GM18499 (cell line): ENCODE measurements at regions not wholly inside any gene's neighbourhood (a gene's known extent, or its start where the extent isn't known, plus 50 kb on each side); places are given as distances from the start of the nearest gene placed in this dataset.
"Not testable (repeated sequence)": the region's sequence is repeated elsewhere in the genome, so short reads cannot be mapped to it uniquely, and the experiment has no call there.

ENCODE experiments used
- ATAC-seq: cut with Tn5 transposase; IDR thresholded peaks from one replicate; pipeline ENCODE4 v1.9.1; 2021; ENCODE audit warnings: moderate number of reproducible peaks; ENCODE audit not compliant: insufficient read depth, unreplicated experiment

GRCh38 chr14:30409508-30410015 lies 149.4 kb upstream of the G2E3 start:
- ATAC-seq, result not testable (repeated sequence)

- no peak for ATAC-seq
Observed at GRCh38 chr14:30410986-30411385, 148.0 kb upstream of the G2E3 start.

GRCh38 chr14:30413184-30413583 lies 145.8 kb upstream of the G2E3 start:
- ATAC-seq, result not testable (repeated sequence)

DNA sequence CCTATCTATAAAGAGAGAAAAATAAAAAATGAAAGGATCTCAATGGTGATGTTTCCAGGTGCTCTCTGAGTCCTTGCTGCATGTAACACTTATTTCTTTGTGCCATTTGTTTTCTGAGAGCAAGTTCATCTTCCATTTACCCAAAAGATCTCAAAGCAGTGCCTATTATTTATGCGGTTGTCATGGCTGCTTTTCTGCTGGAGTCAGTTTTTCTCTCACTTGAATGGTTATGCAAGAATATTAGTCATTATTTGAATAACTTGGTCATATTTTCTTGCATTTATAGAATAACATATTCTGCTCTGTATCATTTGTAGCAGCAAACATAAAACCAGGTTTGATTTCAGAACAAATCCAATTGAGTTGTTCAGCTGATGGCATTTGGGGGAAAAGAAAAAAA lies 141.8 kb upstream of the G2E3 start:
- ATAC-seq, result no peak

- ATAC-seq, result no peak
Observed at GRCh38 chr14:30417999-30418398, 141.0 kb upstream of the G2E3 start.

- ATAC-seq, result no peak
Observed at GRCh38 chr14:30419037-30419436, 139.9 kb upstream of the G2E3 start.

GRCh38 chr14:30420515-30420914 lies 138.4 kb upstream of the G2E3 start:
- no peak for ATAC-seq

GRCh38 chr14:30426463-30426862 lies 132.5 kb upstream of the G2E3 start:
- no peak for ATAC-seq

- no peak for ATAC-seq
Observed at GRCh38 chr14:30427401-30427800, 131.6 kb upstream of the G2E3 start.

DNA sequence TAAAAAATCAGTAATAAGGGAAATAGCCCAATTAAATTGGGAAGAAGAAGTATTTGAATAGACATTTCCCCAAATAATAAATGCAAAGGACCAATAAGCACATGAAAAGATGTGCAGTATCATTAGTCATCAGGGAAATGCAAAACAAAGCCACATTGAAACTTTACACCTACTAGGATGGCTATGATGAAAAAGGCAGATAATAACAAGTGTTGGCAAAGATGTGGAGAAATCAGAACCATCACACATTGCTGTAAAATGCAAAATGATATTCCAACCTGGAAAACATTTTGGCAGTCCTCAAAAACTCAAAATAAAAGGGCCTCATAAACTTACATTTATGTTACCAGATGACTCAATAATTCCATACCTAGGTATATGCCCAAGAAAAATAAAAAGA lies 131.1 kb upstream of the G2E3 start:
- no peak for ATAC-seq

DNA sequence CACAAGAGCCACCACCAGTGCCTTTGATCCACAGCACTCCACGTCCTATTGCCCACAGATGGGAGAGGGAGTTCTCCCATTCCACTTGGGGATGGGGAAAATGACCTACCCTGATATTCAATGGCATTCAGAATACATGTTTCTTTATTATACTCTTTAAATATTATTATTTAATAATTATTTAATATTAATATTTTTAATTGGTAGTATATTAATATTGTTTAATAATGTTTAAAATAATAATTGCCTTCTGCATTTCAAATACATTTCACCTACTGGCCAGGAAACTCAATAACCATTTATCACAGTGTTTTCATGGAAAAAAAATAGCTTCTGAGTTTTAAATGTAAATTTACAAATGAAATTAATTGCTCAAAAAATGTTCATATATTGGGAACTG lies 127.4 kb upstream of the G2E3 start:
- ATAC-seq, result no peak

GRCh38 chr14:30440961-30441360 lies 118.0 kb upstream of the G2E3 start:
- ATAC-seq, result no peak

- ATAC-seq, result no peak
Observed at GRCh38 chr14:30443368-30444007, 115.5 kb upstream of the G2E3 start.

GRCh38 chr14:30444451-30444850 lies 114.5 kb upstream of the G2E3 start:
- no peak for ATAC-seq

GRCh38 chr14:30445011-30445793 lies 113.8 kb upstream of the G2E3 start:
- no peak for ATAC-seq

- no peak for ATAC-seq
Observed at GRCh38 chr14:30445852-30446251, 113.1 kb upstream of the G2E3 start.

GRCh38 chr14:30450631-30451545 lies 108.1 kb upstream of the G2E3 start:
- no peak for ATAC-seq

- ATAC-seq, result no peak
Observed at GRCh38 chr14:30456296-30456695, 102.7 kb upstream of the G2E3 start.

DNA sequence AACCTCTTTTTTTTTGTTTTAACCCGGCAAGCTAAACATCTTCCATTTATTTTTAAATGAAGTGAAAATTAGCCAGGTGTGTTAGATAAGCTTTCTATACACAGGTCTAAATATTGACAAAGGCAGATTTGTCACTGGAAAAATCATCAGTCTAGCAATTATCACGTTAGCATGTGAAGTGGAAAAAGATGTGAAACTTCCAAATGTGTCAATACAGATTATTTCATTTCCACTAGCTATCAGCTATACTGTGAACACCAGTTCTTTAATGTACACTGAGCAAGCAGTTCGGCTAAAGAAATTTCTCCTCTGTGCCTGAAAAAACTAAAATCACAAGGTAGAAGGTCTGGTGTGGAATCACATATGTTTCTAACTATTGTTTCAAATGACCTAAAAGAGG lies 96.6 kb upstream of the G2E3 start:
- ATAC-seq, result no peak

DNA sequence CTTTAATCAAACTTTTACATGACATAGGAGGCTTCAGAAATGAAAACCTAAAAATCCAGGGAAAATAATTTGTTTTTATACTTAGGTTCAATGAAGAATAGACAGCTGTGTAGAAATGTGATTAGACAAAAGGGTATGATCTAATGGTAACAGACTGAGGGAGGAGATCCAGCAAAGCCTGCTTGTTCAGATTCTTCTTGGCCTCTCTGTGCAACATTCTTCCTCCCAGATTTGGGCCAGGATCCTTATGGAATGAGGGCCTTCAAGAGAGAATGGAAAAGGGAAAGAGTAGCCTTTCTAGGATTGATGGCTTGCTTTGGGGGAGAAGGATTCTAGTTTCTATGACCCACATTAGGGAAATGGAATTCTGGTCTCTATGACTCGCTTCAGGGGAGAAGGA lies 94.5 kb upstream of the G2E3 start:
- no peak for ATAC-seq

- ATAC-seq, result no peak
Observed at GRCh38 chr14:30468354-30468753, 90.6 kb upstream of the G2E3 start.
